GM19043 (cell line): ENCODE measurements at regions not wholly inside any gene's neighbourhood (a gene's known extent, or its start where the extent isn't known, plus 50 kb on each side); places are given as distances from the start of the nearest gene placed in this dataset.

Source experiments
- ATAC-seq: cut with Tn5 transposase; IDR thresholded peaks from one replicate; pipeline ENCODE4 v1.9.1; 2021; ENCODE audit warnings: low read depth; ENCODE audit not compliant: unreplicated experiment

DNA sequence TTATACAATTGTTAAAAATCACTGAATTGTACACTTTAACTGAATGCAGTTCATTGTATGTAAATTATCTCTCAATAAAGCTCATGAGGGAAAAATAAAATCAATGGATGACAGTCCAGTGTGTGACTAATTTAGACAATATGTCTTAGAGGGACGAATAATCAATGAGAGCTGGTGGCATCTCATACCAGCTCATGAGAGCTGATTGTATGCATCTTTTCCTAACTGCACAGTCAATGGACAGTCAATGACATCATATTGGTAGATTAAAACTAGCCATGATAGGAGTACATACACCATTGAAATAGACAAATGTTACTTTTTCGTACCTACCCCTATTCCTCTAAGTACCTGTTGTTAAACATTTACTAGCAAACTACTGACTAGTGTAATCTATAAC is 946.1 kb downstream of the SQOR start:
- ATAC-seq = no peak

DNA sequence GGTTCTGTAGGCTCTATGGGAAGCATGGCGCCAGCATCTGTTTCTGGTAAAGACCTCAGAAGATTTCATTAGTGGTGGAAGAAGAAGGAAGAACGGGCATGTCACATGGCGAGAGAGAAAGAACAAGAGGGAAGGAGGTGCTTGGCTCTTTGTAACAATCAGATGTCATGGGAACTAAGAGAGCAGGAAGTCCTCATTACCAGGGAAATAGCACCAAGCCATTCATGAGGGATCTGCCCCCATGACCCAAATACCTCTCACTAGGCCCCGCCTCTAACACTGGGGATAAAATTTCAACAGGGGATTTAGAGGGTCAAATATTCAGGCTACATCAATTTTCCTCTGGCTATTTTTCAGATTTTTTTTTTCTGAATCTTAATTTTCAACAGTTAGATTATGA is 954.3 kb downstream of the SQOR start:
- no peak for ATAC-seq

DNA sequence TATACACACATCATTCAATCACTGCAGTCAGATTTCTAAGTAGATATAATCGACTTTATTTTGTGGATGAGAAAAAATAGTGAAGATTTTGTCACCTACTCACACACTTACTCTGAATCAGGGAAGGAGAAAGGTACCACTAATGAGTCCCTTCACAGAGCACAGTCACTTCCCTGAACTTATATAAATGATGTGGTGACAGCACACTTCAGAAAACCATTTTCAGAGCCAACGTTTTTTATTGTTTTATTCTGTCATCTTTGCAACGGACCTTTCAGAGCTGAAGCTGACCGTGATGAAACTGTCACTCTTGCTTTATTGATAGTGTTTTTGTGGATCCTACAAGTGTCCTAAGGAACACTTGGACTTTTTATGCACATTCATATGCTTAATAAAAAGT is 956.6 kb downstream of the SQOR start:
- no peak for ATAC-seq

DNA sequence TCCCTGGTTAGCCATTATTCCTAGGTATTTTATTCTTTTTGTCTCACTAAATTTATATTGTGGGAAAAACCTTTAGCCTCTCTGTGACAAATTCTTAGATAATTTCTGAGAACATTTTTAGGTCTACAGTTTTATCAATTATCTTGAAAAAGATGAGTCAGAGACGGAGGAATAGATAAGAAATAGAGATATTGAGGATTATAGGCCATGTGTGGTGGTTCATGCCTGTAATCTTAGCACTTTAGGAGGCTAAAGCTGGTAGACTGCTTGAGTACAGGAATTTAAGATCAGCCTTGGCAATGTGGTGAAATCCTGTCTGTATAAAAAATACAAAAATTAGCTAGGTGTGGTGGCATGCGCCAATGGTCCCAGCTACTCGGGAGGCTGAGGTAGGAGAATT is 960.2 kb downstream of the SQOR start:
- ATAC-seq = no peak

DNA sequence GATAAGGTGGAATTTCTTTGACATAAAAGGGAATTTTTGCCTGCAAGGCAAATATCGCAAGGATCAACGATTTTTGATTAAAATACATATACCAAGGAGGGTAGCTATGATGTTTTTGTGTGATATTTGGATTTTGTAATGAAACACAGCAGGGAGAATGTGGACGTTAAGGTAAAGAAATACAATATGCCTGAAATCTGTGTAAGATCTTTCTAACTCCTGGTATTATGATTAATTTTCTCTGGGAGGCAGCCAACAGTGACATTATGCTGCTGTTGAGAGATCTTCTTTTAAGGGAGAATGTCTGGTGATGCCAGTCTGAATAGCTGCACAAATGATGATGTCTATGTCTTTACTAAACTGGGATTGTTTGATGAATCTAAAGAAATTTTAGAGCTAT is 972.2 kb downstream of the SQOR start:
- no peak for ATAC-seq

DNA sequence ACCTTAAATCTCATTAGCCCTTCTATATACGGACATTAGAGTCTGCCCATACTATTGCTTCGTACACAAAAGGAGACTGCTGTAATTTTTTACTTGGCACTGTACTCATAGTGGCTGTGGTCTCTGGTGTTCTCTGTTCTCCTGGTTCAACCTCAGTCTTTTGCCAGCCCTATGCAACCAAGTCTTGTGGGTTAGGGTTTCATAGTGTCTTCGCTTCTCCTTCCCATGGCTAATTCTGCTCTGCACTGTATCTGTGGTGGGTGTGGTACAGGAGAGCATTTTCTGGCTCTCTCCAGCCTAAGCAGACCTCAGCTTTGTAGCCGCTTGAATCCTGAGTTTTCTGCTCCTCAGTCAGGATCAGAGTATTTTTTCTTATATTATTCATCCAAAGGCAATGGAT is 981.2 kb downstream of the SQOR start:
- no peak for ATAC-seq

DNA sequence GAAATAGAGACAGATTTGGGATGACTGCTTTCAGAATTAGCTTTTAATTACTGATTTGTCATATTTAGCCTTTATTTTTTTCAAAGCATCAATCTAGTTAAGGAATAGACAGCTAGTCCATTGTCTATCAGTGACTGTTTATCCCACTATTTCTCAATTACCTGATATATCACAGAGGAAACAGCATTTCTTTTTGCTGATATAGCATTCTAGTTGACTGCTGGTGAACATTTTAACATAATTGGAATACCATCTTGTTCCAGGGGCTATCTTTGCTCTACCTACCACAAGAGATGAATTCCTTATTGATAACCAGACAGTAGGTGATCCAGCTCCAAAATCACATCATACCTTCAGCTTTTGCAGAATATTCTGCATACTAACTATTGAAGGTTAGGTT is 982.7 kb downstream of the SQOR start:
- no peak for ATAC-seq

DNA sequence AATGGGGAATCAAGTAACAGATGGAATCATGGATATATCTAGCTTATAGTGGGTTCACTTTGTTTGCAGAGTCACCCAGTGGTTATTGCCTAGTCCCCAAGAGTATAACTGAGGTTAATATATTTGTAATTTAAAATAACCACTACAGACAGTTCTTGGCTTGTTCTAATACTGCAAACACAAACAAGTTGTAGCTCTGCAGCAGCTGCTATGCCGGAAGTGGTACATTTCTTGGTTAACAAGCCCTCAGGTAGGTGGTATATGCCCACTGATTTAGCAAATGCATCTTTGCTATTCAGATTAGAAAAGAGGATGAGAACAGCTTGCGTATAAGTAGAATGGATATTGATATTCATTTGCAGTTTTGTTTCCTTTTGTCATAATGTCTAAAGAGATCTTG is 984.2 kb downstream of the SQOR start:
- ATAC-seq = no peak

DNA sequence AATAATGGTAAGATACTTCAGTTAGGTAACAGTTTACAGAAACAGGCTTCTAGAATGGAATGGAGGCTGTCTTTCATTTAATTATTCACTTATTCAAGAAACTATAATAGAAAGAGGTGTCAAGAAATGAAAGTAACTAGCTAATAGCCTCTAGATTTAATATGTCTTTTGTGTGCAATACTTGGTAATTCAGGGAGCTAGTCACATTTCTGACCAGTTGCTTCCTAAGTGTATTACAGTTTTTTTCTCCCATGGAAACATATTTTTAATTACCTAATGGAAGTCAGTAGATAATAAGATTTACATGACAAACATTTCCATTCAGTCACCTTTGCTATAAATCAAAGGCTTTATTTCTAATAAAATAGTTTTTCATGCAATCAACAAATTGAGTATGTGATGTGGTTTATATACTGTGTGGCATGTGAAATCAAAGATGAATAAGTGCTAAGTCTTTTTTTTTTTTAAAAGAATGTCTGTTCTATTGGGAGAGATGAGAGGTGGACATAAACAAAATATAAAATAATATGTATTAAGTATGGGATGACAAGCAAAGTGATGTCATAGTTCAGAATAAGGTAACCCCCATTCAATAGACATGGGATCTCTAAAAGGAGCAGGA is 985.7 kb downstream of the SQOR start:
- no peak for ATAC-seq

DNA sequence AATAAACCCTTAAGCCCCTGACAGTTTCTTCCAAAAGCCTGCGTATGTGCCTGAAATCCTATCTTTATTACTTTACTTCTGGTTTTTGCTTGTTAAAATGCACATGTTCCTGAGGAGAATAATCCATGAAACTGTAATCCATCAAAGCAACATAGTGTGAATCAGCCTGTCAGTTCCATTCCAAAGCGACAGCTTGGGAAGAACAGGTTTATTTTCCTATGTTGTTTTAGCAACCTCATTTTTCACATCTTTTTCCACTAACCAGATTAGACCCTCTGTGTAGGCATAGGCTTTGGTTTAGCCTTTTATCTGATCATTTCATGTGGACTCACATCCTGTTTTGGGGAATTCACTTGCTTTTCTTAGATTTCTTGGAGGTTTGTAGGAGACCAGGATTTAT is 988.0 kb downstream of the SQOR start:
- no peak for ATAC-seq

DNA sequence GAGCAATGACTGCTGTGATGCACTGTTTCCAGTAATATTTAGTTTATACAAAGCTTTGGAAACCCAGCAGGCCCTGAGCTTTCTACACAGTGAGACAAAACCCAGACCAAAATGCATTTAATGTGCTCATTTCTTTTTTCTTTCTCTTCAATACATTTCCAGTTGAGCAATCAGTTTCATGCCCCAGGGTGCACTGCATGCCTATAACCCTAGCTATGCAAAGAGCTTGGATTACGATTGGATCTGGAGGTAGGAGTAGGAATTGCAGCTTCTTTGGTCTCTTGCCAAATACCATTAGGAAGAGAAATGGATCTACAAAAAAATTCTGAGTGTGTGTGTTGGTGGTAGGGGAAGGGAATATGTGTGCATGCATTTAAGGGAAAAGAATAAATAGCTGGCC is 1001.4 kb downstream of the SQOR start:
- ATAC-seq = no peak

DNA sequence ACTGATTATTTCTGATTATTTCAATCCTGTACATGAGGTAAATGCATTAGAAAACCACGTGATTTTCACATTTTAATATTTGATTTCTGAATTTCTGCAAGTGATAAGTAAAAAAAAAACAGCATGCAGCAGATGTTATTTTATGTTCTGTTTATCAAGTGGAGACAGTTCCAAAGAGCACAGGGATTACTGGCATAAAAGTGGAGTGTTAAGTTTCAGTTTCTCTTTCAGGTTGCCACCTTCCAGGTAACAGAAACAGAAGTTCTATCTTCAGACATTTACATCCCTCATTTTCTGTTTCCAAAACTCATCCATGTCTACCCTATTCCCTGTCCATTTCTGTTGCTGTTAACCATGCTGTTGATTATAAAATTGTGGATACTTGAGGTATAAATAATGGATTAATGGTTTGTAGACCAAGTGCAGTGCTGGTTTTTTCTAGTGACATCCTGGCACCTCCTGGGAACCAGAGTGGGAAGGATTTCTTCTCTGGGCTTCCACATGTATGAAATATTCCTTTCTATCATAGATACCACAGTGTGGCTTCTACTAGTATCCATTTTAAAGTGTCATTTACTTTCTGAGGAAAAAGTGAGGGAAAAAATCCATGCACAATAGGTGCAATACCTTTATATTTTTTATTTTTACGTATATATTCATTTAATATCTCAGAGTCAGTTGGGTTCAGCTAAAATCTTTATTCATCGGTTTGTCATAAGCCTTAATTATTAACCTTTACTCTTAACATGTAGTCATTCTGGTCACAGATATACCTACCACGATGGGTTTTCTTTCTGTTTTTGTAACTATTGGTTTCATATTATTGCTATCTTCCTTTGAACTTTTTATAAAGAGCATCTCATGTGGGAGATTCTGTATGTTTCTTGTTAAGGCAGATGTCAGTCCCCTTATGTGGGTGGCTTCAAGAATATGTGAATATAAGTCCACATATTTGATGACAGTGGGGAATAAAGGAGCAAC is 1010.0 kb downstream of the SQOR start:
- no peak for ATAC-seq

DNA sequence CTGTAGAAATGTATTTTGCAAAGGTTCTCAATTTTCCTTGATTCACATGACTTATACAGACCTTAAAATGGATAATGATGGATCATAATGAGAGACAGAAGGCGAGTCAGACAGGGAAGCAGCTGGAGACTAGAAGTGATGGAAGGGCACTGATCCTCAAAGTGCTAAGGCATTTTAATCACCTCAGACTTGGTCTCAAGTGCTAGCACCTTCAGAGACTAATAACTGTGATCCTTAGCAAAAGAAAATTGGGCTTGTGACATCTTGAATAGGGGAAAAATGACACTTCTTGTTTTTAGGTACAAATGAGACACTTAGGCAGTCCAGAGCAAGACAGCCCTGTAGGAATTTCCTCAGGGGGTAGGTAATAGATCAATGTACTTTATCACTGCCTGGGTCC is 1011.7 kb downstream of the SQOR start:
- no peak for ATAC-seq

DNA sequence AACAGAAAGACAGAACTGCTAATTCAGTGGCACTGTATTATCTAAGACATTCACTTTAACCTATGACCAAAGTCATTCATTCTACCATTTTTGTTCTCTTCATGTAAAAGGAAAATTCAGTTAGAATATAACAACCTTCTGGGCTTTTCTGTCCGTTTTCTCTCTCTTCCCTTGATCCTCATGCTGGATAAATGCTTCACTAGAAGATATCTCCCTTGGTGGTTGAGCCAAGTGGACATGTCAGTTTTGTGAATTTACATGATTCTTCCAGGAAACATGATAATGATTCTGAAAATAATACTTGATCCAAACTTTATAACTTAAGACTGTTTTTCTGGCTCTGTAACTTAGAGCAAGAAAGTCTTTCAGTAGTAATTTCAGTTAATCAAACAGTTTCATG is 1012.2 kb downstream of the SQOR start:
- ATAC-seq = no peak

DNA sequence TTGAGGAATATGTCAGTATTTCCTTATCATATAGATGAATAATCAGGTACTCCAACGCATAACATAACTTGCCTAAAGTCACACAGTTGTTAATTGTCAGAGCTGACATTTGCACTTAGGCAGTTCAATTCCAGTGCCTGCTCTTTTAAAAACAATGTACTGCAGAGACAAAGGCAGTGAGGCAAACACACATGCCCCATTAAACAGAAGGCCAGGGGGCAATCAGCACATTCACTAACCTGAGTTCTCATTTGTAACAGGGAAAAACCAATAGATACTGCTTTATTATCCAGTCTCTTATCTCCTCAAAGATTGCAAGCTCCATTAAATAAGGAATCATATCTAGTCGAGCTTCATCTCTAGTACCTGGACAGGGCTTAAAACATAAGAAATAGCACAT is 1017.4 kb downstream of the SQOR start:
- no peak for ATAC-seq

DNA sequence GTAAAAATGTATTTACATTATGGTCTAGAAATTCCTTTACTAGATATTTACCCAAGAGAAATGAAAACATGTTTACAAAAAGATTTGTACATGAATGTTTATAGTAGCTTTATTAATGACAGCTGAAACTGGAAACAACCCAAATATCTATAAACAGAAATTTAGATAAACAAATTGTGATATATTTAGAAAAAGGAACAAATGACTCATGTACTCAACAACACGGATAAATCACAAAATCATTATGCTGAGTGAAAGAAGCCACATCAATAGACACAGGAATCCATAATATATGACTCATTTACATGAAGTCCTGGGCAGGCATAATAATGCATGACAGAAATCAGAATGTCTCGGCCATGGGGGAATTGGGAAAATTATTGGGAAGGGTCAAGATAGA is 1020.2 kb downstream of the SQOR start:
- no peak for ATAC-seq

DNA sequence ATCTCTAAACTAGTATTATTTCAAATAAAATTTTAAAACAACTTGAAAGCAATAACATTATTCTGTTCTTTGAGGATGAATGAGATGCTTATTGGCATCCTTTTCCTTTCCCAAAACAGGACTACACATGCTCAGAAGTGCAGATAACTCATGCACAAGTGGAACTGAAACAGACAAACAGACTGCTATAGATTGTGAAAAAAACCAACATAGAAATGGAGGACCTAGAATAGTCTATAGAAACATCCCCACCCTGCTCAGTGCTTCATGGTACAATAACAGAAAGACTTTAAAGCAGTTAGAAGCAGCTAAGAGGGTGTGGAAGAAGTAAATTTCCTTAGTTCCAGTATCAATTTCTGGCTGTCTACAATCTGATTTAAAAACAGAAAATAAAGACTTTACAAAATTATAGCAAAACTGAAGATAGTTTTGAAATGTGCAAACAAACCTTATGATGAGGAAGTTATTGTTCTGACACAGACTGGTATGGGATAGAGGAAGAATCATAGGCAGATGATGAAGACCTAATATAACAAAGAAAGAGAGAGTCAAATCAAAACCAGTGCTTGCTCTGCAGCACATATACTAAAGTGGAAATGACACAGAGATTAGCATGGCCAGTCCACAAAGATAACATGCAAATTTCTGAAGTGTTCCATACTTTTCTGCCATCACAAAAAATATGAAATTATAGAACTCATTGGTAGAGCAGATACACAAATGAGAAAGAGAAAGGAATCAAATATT is 1025.4 kb downstream of the SQOR start:
- no peak for ATAC-seq

DNA sequence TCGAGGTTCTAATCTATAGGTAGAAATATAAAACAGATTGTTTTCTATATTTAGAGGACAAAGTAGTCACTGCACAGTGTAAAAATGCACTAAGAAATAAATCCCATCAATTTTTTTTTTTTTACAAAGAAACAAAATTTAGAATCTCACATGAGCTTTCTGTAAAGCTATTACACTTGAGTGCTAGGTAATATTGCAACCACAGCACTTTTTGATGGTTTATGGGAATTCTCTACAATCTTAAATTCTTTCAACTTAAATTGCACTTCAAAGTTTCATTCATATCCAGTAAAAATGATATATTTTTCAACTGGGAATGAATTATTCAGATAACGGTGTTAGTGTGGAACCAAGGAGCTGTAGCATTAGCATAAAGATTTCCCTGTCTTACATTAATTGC is 1035.4 kb downstream of the SQOR start:
- ATAC-seq = no peak

DNA sequence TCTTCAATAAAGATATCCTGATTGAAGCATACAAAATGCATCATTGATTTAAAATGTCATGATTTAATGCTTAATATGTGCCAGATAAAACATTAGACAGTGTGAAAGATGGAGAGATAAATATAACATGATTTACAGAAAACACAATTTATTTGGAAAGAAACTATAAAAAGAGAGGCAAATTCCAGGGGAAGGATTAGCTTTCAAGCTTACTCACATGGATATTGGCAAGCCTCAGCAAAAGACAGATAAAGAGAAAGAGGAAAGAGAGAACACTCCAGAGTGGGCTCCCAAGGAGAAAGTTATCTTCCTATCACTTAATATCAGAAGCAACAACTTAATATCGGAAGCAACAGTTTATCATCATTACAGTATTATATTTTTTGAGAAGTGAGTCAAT is 1036.5 kb downstream of the SQOR start:
- ATAC-seq = no peak

DNA sequence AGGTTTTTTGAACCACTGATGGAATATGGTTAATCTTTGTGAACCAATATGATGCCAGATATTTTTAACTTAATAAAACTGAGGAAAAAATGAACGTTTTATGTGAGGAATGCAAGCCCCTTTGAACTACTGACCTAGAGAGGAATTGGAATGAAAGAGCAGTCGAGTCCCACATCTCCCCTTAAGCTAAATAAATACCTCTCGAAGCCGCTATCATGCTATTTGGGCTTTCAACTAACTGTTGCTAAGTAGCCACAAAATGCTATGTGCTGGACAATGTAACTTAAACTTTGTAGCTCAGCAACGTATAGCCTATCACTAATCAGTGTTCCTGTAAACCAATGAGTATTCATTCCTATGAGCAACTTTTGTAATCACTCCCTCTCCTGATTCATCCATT is 1037.2 kb downstream of the SQOR start:
- ATAC-seq = no peak
